ENCODE measurements at regions not wholly inside any gene's neighbourhood (a gene's known extent, or its start where the extent isn't known, plus 50 kb on each side); places are given as distances from the start of the nearest gene placed in this dataset.

- no peak for TF ChIP-seq RARB (CRISPR knock-in tag; IDR thresholded peaks at IDR 0.05)
- no peak for ATAC-seq
Observed at GRCh38 chr4:96036781-96037180, 196.9 kb downstream of the PDHA2 start.

DNA sequence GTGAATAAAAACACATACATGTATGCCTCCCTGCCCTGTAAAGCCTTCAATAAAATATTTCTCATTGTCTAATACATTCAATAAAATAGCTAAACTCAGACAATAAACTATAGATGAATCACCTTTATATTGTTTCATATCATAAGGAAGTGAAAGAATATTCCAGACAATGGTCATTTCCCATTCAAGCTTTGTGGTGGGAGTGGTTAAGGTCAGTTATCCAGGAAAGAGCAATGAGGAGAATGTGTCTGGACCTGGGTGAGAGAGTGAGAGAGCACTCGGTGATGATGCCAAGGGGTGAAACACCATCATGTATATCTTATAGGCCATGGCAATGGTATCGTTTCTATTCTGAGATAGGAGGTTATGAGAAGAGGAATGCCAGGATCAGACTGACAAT lies 197.8 kb downstream of the PDHA2 start:
- ATAC-seq = no peak
- TF ChIP-seq PATZ1 (CRISPR knock-in tag; IDR thresholded peaks at IDR 0.05; ENCODE audit: borderline replicate concordance) (no peak), ZNF70 (CRISPR knock-in tag; IDR thresholded peaks at IDR 0.05) (no peak), OSR1 (CRISPR knock-in tag; IDR thresholded peaks at IDR 0.05) (no peak), ZC3H10 (CRISPR knock-in tag; IDR thresholded peaks at IDR 0.05) (no peak), RARB (CRISPR knock-in tag; IDR thresholded peaks at IDR 0.05) (no peak), TOX (CRISPR knock-in tag; IDR thresholded peaks at IDR 0.05; ENCODE audit: borderline replicate concordance) (no peak), BACH2 (CRISPR knock-in tag; IDR thresholded peaks at IDR 0.05; ENCODE audit: borderline replicate concordance) (no peak), PPARA (CRISPR knock-in tag; IDR thresholded peaks at IDR 0.05; ENCODE audit: borderline replicate concordance) (no peak), CSDC2 (CRISPR knock-in tag; IDR thresholded peaks at IDR 0.05) (no peak), ZFP3 (CRISPR knock-in tag; IDR thresholded peaks at IDR 0.05) (no peak), TCF4 (CRISPR knock-in tag; IDR thresholded peaks at IDR 0.05; ENCODE audit: borderline replicate concordance) (no peak), ISL1 (CRISPR knock-in tag; IDR thresholded peaks at IDR 0.05) (no peak), CREB5 (CRISPR knock-in tag; IDR thresholded peaks at IDR 0.05; ENCODE audit: low read depth) (no peak), ESRRG (CRISPR knock-in tag; IDR thresholded peaks at IDR 0.05) (no peak), ZNF565 (CRISPR knock-in tag; conservative IDR thresholded peaks at IDR 0.05; ENCODE audit: low read depth) (no peak), GLIS3 (CRISPR knock-in tag; IDR thresholded peaks at IDR 0.05) (no peak), ZFP30 (CRISPR knock-in tag; IDR thresholded peaks at IDR 0.05) (no peak), ARNTL (CRISPR knock-in tag; IDR thresholded peaks at IDR 0.05; ENCODE audit: borderline replicate concordance, low read depth) (no peak), POU6F1 (CRISPR knock-in tag; IDR thresholded peaks at IDR 0.05; ENCODE audit: borderline replicate concordance, low read depth) (no peak)
- TF ChIP-seq, protein P1, sequence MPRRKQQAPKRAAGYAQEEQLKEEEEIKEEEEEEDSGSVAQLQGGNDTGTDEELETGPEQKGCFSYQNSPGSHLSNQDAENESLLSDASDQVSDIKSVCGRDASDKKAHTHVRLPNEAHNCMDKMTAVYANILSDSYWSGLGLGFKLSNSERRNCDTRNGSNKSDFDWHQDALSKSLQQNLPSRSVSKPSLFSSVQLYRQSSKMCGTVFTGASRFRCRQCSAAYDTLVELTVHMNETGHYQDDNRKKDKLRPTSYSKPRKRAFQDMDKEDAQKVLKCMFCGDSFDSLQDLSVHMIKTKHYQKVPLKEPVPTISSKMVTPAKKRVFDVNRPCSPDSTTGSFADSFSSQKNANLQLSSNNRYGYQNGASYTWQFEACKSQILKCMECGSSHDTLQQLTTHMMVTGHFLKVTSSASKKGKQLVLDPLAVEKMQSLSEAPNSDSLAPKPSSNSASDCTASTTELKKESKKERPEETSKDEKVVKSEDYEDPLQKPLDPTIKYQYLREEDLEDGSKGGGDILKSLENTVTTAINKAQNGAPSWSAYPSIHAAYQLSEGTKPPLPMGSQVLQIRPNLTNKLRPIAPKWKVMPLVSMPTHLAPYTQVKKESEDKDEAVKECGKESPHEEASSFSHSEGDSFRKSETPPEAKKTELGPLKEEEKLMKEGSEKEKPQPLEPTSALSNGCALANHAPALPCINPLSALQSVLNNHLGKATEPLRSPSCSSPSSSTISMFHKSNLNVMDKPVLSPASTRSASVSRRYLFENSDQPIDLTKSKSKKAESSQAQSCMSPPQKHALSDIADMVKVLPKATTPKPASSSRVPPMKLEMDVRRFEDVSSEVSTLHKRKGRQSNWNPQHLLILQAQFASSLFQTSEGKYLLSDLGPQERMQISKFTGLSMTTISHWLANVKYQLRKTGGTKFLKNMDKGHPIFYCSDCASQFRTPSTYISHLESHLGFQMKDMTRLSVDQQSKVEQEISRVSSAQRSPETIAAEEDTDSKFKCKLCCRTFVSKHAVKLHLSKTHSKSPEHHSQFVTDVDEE (CRISPR knock-in tag; IDR thresholded peaks at IDR 0.05) = no peak

DNA sequence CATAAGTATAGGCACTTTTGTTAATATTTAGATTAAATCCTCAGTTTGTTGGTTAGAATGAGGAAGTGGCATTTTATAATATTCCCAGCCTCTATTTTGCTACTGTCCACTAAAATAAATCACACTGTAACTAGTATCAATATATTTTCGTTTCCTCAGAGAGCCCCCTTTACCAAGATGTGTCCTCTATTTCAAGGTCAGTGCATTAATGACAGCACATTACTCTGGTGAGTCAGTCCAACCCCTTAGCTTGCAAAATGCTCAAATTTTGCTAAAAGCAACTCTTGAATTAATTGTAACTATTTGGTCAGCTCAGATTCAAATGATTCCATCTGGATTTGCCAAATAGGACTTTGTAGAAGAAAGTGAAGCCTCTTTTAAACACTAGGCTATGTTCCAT lies 199.3 kb downstream of the PDHA2 start:
- TF ChIP-seq ZNF565 (CRISPR knock-in tag; conservative IDR thresholded peaks at IDR 0.05; ENCODE audit: low read depth) = no peak
- TF ChIP-seq GLIS3 (CRISPR knock-in tag; IDR thresholded peaks at IDR 0.05) = no peak
- TF ChIP-seq POU6F1 (CRISPR knock-in tag; IDR thresholded peaks at IDR 0.05; ENCODE audit: borderline replicate concordance, low read depth) = no peak
- no peak for TF ChIP-seq TOX (CRISPR knock-in tag; IDR thresholded peaks at IDR 0.05; ENCODE audit: borderline replicate concordance)
- no peak for TF ChIP-seq ARNTL (CRISPR knock-in tag; IDR thresholded peaks at IDR 0.05; ENCODE audit: borderline replicate concordance, low read depth)
- no peak for TF ChIP-seq ZNF8 (CRISPR knock-in tag; IDR thresholded peaks at IDR 0.05)
- TF ChIP-seq CSDC2 (CRISPR knock-in tag; IDR thresholded peaks at IDR 0.05) = no peak

More for the DNA sequence above, 199.3 kb downstream of the PDHA2 start:
- no peak for ATAC-seq
